ENCODE measurements at regions not wholly inside any gene's neighbourhood (a gene's known extent, or its start where the extent isn't known, plus 50 kb on each side); places are given as distances from the start of the nearest gene placed in this dataset.

DNA sequence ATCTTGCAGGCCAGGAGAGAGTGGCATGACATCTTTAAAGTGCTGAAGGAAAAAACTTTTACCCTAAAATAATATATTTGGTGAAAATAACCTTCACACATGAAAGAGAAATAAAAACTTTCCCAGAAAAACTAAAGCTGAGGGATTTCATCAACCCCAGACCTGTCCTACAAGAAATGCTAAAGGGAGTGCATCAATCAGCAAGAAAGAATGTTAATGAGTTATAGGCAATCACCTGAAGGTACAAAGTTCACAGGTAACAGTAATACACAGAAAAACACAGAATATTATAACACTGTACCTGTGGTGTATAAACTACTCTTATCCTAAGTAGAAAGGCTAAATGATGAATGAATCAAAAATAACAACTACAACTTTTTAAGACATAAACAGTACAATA lies 249.2 kb upstream of the PKN2 start:
- TF ChIP-seq, protein P1, sequence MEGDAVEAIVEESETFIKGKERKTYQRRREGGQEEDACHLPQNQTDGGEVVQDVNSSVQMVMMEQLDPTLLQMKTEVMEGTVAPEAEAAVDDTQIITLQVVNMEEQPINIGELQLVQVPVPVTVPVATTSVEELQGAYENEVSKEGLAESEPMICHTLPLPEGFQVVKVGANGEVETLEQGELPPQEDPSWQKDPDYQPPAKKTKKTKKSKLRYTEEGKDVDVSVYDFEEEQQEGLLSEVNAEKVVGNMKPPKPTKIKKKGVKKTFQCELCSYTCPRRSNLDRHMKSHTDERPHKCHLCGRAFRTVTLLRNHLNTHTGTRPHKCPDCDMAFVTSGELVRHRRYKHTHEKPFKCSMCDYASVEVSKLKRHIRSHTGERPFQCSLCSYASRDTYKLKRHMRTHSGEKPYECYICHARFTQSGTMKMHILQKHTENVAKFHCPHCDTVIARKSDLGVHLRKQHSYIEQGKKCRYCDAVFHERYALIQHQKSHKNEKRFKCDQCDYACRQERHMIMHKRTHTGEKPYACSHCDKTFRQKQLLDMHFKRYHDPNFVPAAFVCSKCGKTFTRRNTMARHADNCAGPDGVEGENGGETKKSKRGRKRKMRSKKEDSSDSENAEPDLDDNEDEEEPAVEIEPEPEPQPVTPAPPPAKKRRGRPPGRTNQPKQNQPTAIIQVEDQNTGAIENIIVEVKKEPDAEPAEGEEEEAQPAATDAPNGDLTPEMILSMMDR (conservative IDR thresholded peaks at IDR 0.05; ENCODE audit: low read length), result no peak
- no peak for TF ChIP-seq EZH2phosphoT487 (IDR thresholded peaks at IDR 0.05; ENCODE audit: borderline replicate concordance, low read depth, low read length)

Measured in OCI-LY7 (cell line).